CD4-positive, alpha-beta T cell treated with Interleukin-12 subunit alpha and Interleukin-12 subunit beta, for 1 hour (primary cell): ENCODE measurements at regions not wholly inside any gene's neighbourhood (a gene's known extent, or its start where the extent isn't known, plus 50 kb on each side); places are given as distances from the start of the nearest gene placed in this dataset.
"Not testable (repeated sequence)": the region's sequence is repeated elsewhere in the genome, so short reads cannot be mapped to it uniquely, and the experiment has no call there.

Experiments
- DNase-seq: peaks from one replicate; pipeline ENCODE4 v3.0.0-alpha.2; 2020

GRCh38 chr12:67457778-67458665 is 188.9 kb downstream of the CAND1 start:
- no peak for DNase-seq

GRCh38 chr12:67459173-67459572 is 189.4 kb upstream of the DYRK2 start:
- no peak for DNase-seq

GRCh38 chr12:67459578-67459977 is 189.0 kb upstream of the DYRK2 start:
- DNase-seq, result no peak

DNA sequence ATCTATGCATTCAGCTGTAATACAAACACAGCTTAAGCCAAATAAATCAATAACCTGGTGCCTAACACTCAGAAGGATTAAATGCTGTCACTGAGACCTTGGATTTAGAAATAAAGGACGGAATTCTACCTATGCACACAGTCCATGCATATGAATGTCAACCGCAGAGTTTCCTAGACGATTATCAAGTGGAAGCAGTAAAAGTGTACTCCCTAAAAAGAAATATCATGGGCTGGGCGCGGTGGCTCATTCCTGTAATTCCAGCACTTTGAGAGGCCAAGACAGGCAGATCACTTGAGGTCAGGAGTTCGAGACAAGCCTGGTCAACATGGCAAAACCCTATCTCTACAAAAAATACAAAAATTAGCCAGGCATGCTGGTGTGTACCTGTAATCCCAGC is 188.2 kb upstream of the DYRK2 start:
- no peak for DNase-seq

GRCh38 chr12:67468549-67469245 is 179.8 kb upstream of the DYRK2 start:
- no peak for DNase-seq

DNA sequence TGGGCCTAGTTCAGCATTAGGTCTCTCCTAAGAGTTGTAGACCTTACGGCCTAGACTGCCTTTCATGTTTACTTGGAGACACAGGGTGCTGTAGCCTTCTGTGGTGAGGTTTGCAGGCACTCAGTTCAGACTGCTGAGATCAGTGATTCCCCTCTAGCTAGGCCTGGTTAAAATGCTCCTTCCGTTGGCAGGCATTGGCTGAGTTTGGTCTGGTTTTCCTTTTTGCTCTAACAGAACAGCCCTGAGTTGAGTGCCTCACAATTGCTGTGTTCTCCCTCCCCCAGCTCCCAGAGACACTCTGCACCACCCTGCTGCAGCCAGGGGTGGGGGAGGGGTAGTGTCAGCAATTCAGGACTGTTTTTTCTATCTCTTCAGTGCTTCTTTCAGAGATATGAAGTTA is 178.9 kb upstream of the DYRK2 start:
- no peak for DNase-seq

GRCh38 chr12:67471810-67472209 is 176.7 kb upstream of the DYRK2 start:
- no peak for DNase-seq

GRCh38 chr12:67472539-67472938 is 176.0 kb upstream of the DYRK2 start:
- no peak for DNase-seq

- no peak for DNase-seq
These were observed 173.5 kb upstream of the DYRK2 start for GRCh38 chr12:67474934-67475620.

DNA sequence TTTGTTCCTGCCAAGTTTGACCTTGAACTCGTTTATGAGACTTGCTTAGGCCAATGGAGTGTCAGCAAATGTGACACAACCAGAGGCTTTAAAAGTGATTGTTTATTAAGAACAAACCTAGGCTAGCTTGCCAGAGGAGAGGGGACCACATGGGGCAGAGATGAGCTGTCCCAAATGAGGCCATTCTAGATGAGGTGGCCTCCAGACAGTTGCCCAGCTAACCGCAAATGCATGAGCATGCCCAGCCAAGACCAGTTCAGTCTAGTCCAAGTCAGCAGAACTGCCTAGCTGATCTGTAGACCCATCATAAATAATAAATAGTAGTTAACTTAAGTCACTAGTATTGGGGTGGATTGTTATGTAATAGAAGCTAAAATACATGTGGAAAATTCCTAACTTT is 172.8 kb upstream of the DYRK2 start:
- no peak for DNase-seq

DNA sequence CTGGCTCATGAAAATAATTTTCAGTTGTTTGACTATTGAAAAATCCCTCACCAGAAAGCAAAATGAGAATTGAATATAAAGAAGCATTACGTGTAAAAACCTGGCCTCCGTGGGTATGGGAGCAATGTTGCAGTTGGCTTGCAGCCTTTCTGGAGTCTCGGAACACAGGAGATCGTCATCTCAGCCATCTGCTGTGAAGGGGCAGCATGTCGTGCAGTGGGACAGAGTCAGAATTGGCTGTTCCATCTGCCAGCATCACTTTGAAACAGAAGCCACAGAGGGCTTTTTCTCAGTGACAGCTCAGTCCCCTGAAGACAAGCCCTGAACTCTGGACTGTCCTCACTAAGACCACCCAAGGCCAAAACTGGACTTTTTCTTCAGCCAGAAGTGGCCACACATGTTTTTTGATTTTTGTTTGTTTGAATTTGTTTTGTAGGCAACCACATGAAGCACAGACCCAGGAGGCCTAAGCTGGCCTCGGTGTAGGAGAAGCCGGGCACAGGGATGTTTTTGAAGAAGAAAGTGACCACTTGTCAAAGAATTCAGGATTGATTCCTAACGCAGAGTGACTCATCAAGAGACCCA is 170.8 kb upstream of the DYRK2 start:
- DNase-seq, result no peak

DNA sequence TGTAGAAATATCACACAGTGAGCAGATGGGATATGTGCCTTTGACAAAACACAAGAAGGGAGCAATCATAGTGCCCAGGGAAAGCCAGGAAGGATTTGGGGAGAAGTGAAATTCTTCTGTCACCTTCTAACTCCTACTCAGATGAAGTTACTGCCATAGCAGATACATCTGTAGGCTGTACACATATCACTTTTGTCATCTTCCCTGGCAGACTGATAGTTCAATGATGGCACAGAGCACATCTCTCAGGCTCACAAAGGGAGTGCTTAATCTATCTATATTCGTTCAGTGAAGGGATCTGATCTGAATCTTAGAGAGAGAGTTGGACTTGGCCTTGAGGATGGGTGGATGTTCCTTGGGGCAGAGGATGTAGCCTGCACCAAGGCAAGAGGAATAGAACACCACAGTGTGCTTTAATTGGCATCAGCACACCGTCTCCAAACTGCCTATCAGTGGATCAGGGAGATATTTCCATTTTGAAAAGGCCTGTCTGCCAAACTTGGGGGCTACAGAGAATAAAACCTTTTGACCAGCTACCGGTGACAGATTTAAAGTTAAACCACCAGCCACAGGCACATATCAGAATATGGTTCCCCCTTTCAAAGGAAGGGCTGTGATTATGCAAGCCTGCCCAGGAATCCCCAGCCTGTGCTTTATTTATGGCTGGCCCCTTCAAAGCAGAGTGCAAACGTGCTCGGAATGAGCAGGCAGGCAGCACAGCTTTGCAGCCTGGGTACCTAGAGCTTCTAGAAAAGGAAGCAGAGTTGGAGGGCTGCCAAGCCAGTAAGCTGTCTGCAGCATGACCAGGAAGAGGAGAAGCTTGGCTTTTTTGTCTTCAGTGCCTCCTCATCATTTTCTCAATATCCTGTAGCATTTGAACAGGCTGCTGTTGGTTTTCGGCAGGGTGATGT is 165.5 kb upstream of the DYRK2 start:
- peak; percentile 79 for DNase-seq

GRCh38 chr12:67483871-67484554 is 164.5 kb upstream of the DYRK2 start:
- peak; percentile 8 for DNase-seq

DNA sequence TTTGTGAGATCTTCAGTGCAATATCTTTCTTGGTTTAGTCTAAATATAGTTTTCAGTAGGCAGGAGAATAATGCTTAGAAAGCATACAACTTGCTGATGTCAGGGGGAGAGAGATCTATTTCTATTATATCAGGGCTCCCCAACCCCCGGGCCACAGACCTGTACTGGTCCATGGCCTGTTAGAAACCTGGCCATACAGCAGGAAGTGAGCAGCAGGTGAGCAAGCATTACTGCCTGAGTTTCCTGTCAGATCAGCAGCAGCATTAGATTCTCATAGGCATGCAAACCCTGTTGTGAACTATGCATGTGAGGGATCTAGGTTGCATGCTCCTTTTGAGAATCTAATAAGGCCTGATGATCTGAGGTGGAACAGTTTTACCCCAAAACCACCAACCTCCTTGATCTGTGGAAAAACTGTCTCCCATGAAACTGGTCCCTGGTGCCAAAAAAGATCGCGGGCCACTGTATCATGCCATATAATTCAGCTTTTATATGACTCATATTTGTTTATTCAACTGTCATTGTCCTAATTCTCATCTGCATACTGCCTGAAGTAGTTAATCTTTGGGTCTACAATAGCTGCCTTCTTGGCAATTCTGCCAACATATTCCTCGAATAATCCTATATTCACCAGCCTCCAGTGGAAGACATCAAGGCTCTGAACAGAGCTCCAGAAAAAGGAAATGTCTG is 163.6 kb upstream of the DYRK2 start:
- DNase-seq, result peak; percentile 30

DNA sequence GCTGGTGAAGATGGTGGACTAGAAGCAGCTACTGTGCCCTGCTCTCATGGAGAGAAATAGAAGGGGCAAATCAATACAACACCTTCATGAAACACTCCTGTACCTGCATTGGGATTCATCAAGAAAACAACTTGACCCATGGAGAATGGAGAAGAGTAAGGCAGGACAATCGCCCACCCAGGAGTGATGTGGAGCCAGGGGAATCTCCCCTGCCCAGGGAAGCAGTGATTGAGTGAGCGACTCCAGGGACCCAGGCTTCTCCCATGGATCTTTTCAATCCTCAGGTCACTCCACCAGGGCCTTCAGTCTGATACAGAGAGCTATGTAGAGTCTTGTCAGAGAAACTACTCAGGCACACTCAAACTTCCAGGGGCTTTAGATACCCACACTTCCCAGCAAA is 161.9 kb upstream of the DYRK2 start:
- DNase-seq, result no peak

DNA sequence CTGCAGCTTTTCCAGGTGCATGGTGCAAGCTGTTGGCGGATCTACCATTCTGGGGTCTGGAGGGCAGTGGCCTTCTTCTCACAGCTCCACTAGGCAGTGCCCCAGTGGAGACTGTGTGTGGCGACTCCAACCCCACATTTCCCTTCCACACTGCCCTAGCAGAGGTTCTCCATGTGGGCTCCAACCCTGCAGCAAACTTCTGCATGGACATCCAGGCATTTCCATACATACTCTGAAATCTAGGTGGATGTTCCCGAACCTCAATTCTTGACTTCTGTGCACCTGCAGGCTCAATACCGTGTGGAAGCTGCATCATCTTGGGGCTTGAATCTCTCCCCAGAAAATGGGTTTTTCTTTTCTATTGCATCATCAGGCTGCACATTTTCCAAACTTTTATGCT is 160.2 kb upstream of the DYRK2 start:
- DNase-seq, result not testable (repeated sequence)

GRCh38 chr12:67489007-67489406 is 159.5 kb upstream of the DYRK2 start:
- DNase-seq, result no peak

DNA sequence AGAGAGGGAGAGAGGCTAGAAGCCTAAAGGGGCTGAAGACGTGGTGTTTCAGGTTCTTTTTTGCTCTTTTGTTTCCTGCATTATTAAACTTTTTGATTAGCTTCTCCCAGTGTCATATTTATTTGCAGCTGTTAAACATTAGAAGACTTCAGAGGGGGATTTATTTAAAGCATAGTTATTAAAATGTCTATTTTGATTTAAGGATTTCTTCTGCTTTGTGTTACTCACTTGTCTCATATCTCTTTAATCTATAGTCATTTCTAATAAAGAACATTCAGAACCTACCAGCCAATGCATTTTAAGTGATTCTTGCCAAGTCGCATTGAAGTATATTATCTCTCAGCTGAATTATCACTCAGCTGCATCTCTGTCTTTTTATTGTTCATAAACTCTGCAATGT is 152.0 kb upstream of the DYRK2 start:
- DNase-seq, result no peak

- no peak for DNase-seq
These were observed 149.6 kb upstream of the DYRK2 start for GRCh38 chr12:67498991-67499390.

GRCh38 chr12:67501362-67501761 is 147.2 kb upstream of the DYRK2 start:
- DNase-seq, result no peak

- no peak for DNase-seq
These were observed 144.5 kb upstream of the DYRK2 start for GRCh38 chr12:67504026-67504425.
